Heart left ventricle (tissue), 16 donors: ENCODE measurements at regions not wholly inside any gene's neighbourhood (a gene's known extent, or its start where the extent isn't known, plus 50 kb on each side); places are given as distances from the start of the nearest gene placed in this dataset.

Experiments used
- ATAC-seq, 4 donors: fragments of 200-7000 bp; cut with Tn5 transposase; one replicate each; pipeline ENCODE4 v1.9.1; 2020 to 2022; ENCODE audit warnings: moderate library complexity in 4 of 4, mild to moderate bottlenecking in 3 of 4, moderate number of reproducible peaks in 1 of 4
- DNase-seq, 5 donors: peaks; one replicate each; pipeline ENCODE4 v3.0.0-alpha.2; 2020
- H3K27ac ChIP-seq, 12 donors: fragments of 200-600 bp; sonication (generic) in 4 of 12; one replicate each; pipeline versions ENCODE4 v1.5.0 to v1.8.0; 2016 to 2022; ENCODE audit warnings: mild to moderate bottlenecking in 2 of 12
- H3K27me3 ChIP-seq, 9 donors: fragments of 200-600 bp; sonication (generic) in 2 of 9; one replicate each; pipeline versions ENCODE4 v1.5.1 to v1.8.0; 2016 to 2022; ENCODE audit warnings: mild to moderate bottlenecking in 3 of 9
- H3K36me3 ChIP-seq, 9 donors: fragments of 200-600 bp; sonication (generic) in 2 of 9; one replicate each; pipeline versions ENCODE4 v1.5.0 to v1.8.0; 2018 to 2022; ENCODE audit warnings: mild to moderate bottlenecking in 2 of 9
- H3K4me1 ChIP-seq, 12 donors: fragments of 200-600 bp; sonication (generic) in 4 of 12; one replicate each; pipeline versions ENCODE4 v1.5.0 to v1.8.0; 2016 to 2022; ENCODE audit warnings: mild to moderate bottlenecking in 3 of 12
- H3K4me3 ChIP-seq, 12 donors: fragments of 200-600 bp; sonication (generic) in 4 of 12; one replicate each; pipeline versions ENCODE4 v1.5.0 to v1.8.0; 2017 to 2022; ENCODE audit warnings: mild to moderate bottlenecking in 9 of 12, moderate library complexity in 4 of 12
- H3K9me3 ChIP-seq, 12 donors: fragments of 200-600 bp; sonication (generic) in 4 of 12; one replicate each; pipeline versions ENCODE4 v1.5.0 to v1.8.0; 2016 to 2022; ENCODE audit warnings: mild to moderate bottlenecking in 1 of 12
- CTCF ChIP-seq, 12 donors: fragments of 200-600 bp; sonication (generic) in 4 of 12; IDR thresholded peaks; one replicate each; pipeline versions ENCODE4 v1.5.0 to v1.8.0; 2018 to 2022; ENCODE audit warnings: antibody characterized with exemption in 12 of 12, mild to moderate bottlenecking in 5 of 12
- POLR2A ChIP-seq, 2 donors: fragments of 450-650 bp; IDR thresholded peaks; one replicate each; pipeline ENCODE4 v1.6.1; 2017; ENCODE audit warnings: antibody characterized with exemption in 2 of 2, mild to moderate bottlenecking in 2 of 2, moderate library complexity in 2 of 2
- WGBS, 4 donors: extraction: QIAGEN DNeasy Blood & Tissue Kit in 2 of 4; methylation state at CpG; one replicate each; pipeline versions ENCODE4 v1.1.5 to v1.1.7; 2013 to 2018; 5-methylcytosine and 5-hydroxymethylcytosine counted together
- intact Hi-C, 10 donors: fragments of 100-400 bp; cut with DNase I; formaldehyde crosslinking; loops; one replicate each; pipeline versions ENCODE4 v1.11.1 to v1.14.2; 2022
- donor health status: ischemic (EF 13 %, LVEDD 7.1; RV severe dilation, severe dysfunction).
- donor health status: healthy with polysubstance abuse.
- donor health status: DM: no; HTN: yes; CAD: no.
- donor health status: DM: no; HTN: no; CAD: no.
- donor health status: ischemic (EF 25% LVEDD 6.9; RV normal size, moderate dysfunction).
- donor health status: ischemic (EF 25% LVEDD 5.7; RV mildly dilated, moderate dysfunction).
- donor health status: healthy.
- donor health status: DM: yes; HTN: yes; CAD: no.
- donor health status: ischemic (EF 35%, LVEDD 5.7; RV mildly dilated, moderate dysfunction).
- donor health status: nonischemic (EF 11% LVEDD 7.7; RV severe dilation, severe dysfunction).
- donor health status: DM: yes; HTN: yes; CAD: no.
- donor health status: PGD.
- donor health status: ischemic (EF 29% LVEDD 5.4; RV normal size, mild dysfunction).
- donor health status: nonischemic (EF 23%, LVEDD 6.1; RV moderate dilation, normal function).

GRCh38 chr13:90896002-90896401 is 451.5 kb upstream of the MIR17HG start:
- intact Hi-C loops: no loop called here
- WGBS, 4 donors: 70 to 86% (median 80%) methylated on average over 2 of the region's 2 CpGs
- H3K27ac ChIP-seq: no peak overlapping the region
- DNase-seq: no peak
- no peak overlapping the region for H3K4me3 ChIP-seq
- no peaks in the 10 kb centered on the region for H3K36me3 ChIP-seq
- no peak for ATAC-seq
- H3K4me1 ChIP-seq: no peaks in the 10 kb centered on the region
- H3K27me3 ChIP-seq: no peaks in the 10 kb centered on the region
- no peak for TF ChIP-seq POLR2A (IDR thresholded peaks at IDR 0.05)
- TF ChIP-seq CTCF (IDR thresholded peaks at IDR 0.05): no peak
- no peaks in the 10 kb centered on the region for H3K9me3 ChIP-seq

DNA sequence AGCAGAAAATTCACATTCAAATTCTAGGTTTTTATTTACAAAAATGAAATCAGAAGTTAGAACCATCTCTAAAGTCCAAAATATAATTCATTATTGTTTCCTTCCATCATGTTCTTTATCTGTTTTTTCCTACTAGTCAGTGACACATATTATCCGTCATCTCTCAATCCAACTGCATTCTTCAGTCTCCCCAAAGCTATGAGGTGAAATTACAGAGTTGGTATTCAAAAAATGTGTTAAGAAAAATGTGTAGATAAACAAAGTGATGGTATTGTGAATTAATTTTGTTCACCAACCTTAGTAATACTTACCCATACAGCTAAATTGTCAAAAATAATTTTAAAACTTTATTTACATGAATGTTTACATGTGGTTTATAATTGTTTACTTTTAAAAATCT is 448.7 kb upstream of the MIR17HG start:
- no peak overlapping the region for H3K4me3 ChIP-seq
- TF ChIP-seq CTCF (IDR thresholded peaks at IDR 0.05) (no peak), POLR2A (IDR thresholded peaks at IDR 0.05) (no peak)
- DNase-seq (no peak), ATAC-seq (no peak)
- H3K9me3 ChIP-seq: no peaks in the 10 kb centered on the region
- intact Hi-C loops: no loop called here
- 76 to 83% (median 79%) methylated on average over 1 of the region's 1 CpG for WGBS, 4 donors
- H3K27ac ChIP-seq: no peak overlapping the region
- no peaks in the 10 kb centered on the region for H3K4me1 ChIP-seq
- no peaks in the 10 kb centered on the region for H3K36me3 ChIP-seq
- no peaks in the 10 kb centered on the region for H3K27me3 ChIP-seq

- intact Hi-C loops: no loop called here
- no peaks in the 10 kb centered on the region for H3K9me3 ChIP-seq
- no peaks in the 10 kb centered on the region for H3K4me1 ChIP-seq
- H3K36me3 ChIP-seq: no peaks in the 10 kb centered on the region
- no peak for DNase-seq
- H3K27ac ChIP-seq: no peak overlapping the region
- WGBS, 4 donors: 63 to 79% (median 77%) methylated on average over 1 of the region's 1 CpG
- H3K4me3 ChIP-seq: no peak overlapping the region
- ATAC-seq: no peak
- H3K27me3 ChIP-seq: no peaks in the 10 kb centered on the region
- TF ChIP-seq POLR2A (IDR thresholded peaks at IDR 0.05) (no peak), CTCF (IDR thresholded peaks at IDR 0.05) (no peak)
Measured at GRCh38 chr13:90899416-90899815, 448.1 kb upstream of the MIR17HG start.

GRCh38 chr13:90902255-90902654 is 445.2 kb upstream of the MIR17HG start:
- Histone ChIP-seq H3K27me3 (no peaks in the 10 kb centered on the region), H3K4me1 (no peaks in the 10 kb centered on the region), H3K4me3 (no peak overlapping the region), H3K27ac (no peak overlapping the region), H3K36me3 (no peaks in the 10 kb centered on the region), H3K9me3 (peaks cover 0 to 22% (median 5%) of the 10 kb centered on the region in 12 donors)
- 72 to 79% (median 75%) methylated on average over 2 of the region's 2 CpGs for WGBS, 4 donors
- intact Hi-C loops: no loop called here
- DNase-seq: no peak
- TF ChIP-seq POLR2A (IDR thresholded peaks at IDR 0.05) (no peak), CTCF (IDR thresholded peaks at IDR 0.05) (no peak)
- no peak for ATAC-seq
